ENCODE measurements at regions not wholly inside any gene's neighbourhood (a gene's known extent, or its start where the extent isn't known, plus 50 kb on each side); places are given as distances from the start of the nearest gene placed in this dataset.

GRCh38 chr2:74749432-74749831 is 84.5 kb upstream of the HK2 start:
- TF ChIP-seq CTCF (IDR thresholded peaks at IDR 0.05), result no peak
- no peak for TF ChIP-seq POLR2A (IDR thresholded peaks at IDR 0.05)
